Common myeloid progenitor, CD34-positive (primary cell): ENCODE measurements at regions not wholly inside any gene's neighbourhood (a gene's known extent, or its start where the extent isn't known, plus 50 kb on each side); places are given as distances from the start of the nearest gene placed in this dataset.
"Not testable (repeated sequence)": the region's sequence is repeated elsewhere in the genome, so short reads cannot be mapped to it uniquely, and the experiment has no call there.

ENCODE experiments used
- CTCF ChIA-PET: fragments of 350-600 bp; sonication (Branson Sonifier 250); formaldehyde crosslinking; loops from one replicate; lab custom pipeline; 2021; ENCODE audit warnings: antibody characterized with exemption; lab: Charles Lee
- POLR2A ChIA-PET: fragments of 350-600 bp; sonication (Branson Sonifier 250); formaldehyde crosslinking; loops from one replicate; lab custom pipeline; 2021; ENCODE audit warnings: antibody characterized with exemption; lab: Charles Lee
- DNase-seq, 3 donors: peaks; one replicate each; pipeline versions ENCODE4 v3.0.0 to v3.0.0-alpha.2; 2013
- H3K27ac ChIP-seq, 2 experiments: 1 replicate in 1 of 2; 2 replicates in 1 of 2; pipeline ENCODE4 v1.7.0; 2013; ENCODE audit warnings: inconsistent platforms in 2 of 2, low read length in 2 of 2, mild to moderate bottlenecking in 2 of 2, low read depth in 1 of 2, moderate library complexity in 1 of 2; ENCODE audit not compliant: severe bottlenecking in 2 of 2, insufficient read depth in 1 of 2, poor library complexity in 1 of 2
- H3K27me3 ChIP-seq, 5 experiments: replicated peaks in 2 of 5; 1 replicate in 3 of 5; 2 replicates in 2 of 5; pipeline versions ENCODE4 v1.6.1 to v1.7.0; 2013; ENCODE audit warnings: low read length in 4 of 5, mild to moderate bottlenecking in 2 of 5, moderate library complexity in 2 of 5, inconsistent platforms in 1 of 5; ENCODE audit not compliant: insufficient read depth in 5 of 5, control insufficient read depth in 4 of 5
- H3K36me3 ChIP-seq, 4 experiments: 1 replicate in 2 of 4; 2 replicates in 2 of 4; pipeline versions ENCODE4 v1.6.1 to v1.7.0; 2013; ENCODE audit warnings: low read length in 3 of 4, control low read depth in 1 of 4, mild to moderate bottlenecking in 1 of 4; ENCODE audit not compliant: control insufficient read depth in 4 of 4, insufficient read depth in 4 of 4
- H3K4me1 ChIP-seq, 4 experiments: 1 replicate in 3 of 4; 2 replicates in 1 of 4; pipeline versions ENCODE4 v1.6.1 to v1.7.1; 2013; ENCODE audit warnings: low read length in 3 of 4, mild to moderate bottlenecking in 3 of 4, control low read depth in 1 of 4, inconsistent platforms in 1 of 4, moderate library complexity in 1 of 4; ENCODE audit not compliant: control insufficient read depth in 4 of 4, insufficient read depth in 4 of 4; ENCODE audit errors: control extremely low read depth in 1 of 4
- H3K4me3 ChIP-seq, 7 experiments: 1 replicate in 4 of 7; 2 replicates in 3 of 7; pipeline versions ENCODE4 v1.5.1 to v1.7.0; 2013; ENCODE audit warnings: mild to moderate bottlenecking in 7 of 7, low read length in 6 of 7, moderate library complexity in 6 of 7, inconsistent platforms in 2 of 7, low read depth in 2 of 7, control low read depth in 1 of 7; ENCODE audit not compliant: insufficient read depth in 4 of 7, control insufficient read depth in 1 of 7; ENCODE audit errors: extremely low read depth in 1 of 7
- H3K9me3 ChIP-seq, 5 experiments: 1 replicate in 4 of 5; 2 replicates in 1 of 5; pipeline versions ENCODE4 v1.6.1 to v1.7.1; 2013; ENCODE audit warnings: low read length in 4 of 5, mild to moderate bottlenecking in 2 of 5, inconsistent platforms in 1 of 5, low read depth in 1 of 5, moderate library complexity in 1 of 5; ENCODE audit not compliant: control insufficient read depth in 4 of 5, insufficient read depth in 2 of 5; ENCODE audit errors: control extremely low read depth in 1 of 5
- WGBS: methylation state at CpG from one replicate; pipeline ENCODE4 v1.1.5; 2013; ENCODE audit not compliant: insufficient coverage; 5-methylcytosine and 5-hydroxymethylcytosine counted together

- no peaks in the 10 kb centered on the region for H3K4me1 ChIP-seq
- ChIA-PET CTCF (interaction anchor here (0.6 kb wide), 1 partner anchor 10 kb away, joined by 3 read pairs; no protein-coding TSS in a partner anchor), POLR2A (no interaction called here)
- no peak for DNase-seq
- H3K27me3 ChIP-seq, result no peaks in the 10 kb centered on the region
- no peaks in the 10 kb centered on the region for H3K9me3 ChIP-seq
- H3K4me3 ChIP-seq, result no peak overlapping the region
- H3K27ac ChIP-seq, result no peak overlapping the region
- 10% methylated on average over 3 of the region's 5 CpGs for WGBS
- H3K36me3 ChIP-seq, result no peaks in the 10 kb centered on the region
Measured at GRCh38 chr12:42716491-42716891, 126.9 kb upstream of the PRICKLE1 start.

GRCh38 chr12:42713566-42713965 is 124.0 kb upstream of the PRICKLE1 start:
- DNase-seq, H3K9me3 ChIP-seq, H3K4me3 ChIP-seq, H3K27ac ChIP-seq, H3K4me1 ChIP-seq, H3K27me3 ChIP-seq, POLR2A ChIA-PET, H3K36me3 ChIP-seq, CTCF ChIA-PET: not testable (repeated sequence)
- WGBS, result no CpG with 5 or more reads among the region's 3 CpGs

- DNase-seq, result not testable (repeated sequence)
- 86% methylated on average over 6 of the region's 6 CpGs for WGBS
Measured at GRCh38 chr12:42708374-42708773, 118.8 kb upstream of the PRICKLE1 start.

GRCh38 chr12:42707312-42708226 is 118.0 kb upstream of the PRICKLE1 start:
- no peak for DNase-seq
- POLR2A ChIA-PET, result no interaction called here
- Histone ChIP-seq H3K4me1 (peaks cover 0 to 3% (median 0%) of the 10 kb centered on the region in 4 experiments), H3K27ac (no peak overlapping the region), H3K4me3 (no peak overlapping the region), H3K36me3 (no peaks in the 10 kb centered on the region), H3K27me3 (no peaks in the 10 kb centered on the region), H3K9me3 (no peaks in the 10 kb centered on the region)
- WGBS, result 98% methylated on average over 10 of the region's 11 CpGs
- CTCF ChIA-PET, result no interaction called here

More at GRCh38 chr12:42708374-42708773, 118.8 kb upstream of the PRICKLE1 start:
- H3K27me3 ChIP-seq, H3K4me3 ChIP-seq, CTCF ChIA-PET, H3K36me3 ChIP-seq, H3K9me3 ChIP-seq, POLR2A ChIA-PET, H3K4me1 ChIP-seq, H3K27ac ChIP-seq: not testable (repeated sequence)

GRCh38 chr12:42706321-42706720 is 116.8 kb upstream of the PRICKLE1 start:
- Histone ChIP-seq H3K27me3 (no peaks in the 10 kb centered on the region), H3K36me3 (no peaks in the 10 kb centered on the region), H3K4me3 (no peak overlapping the region), H3K9me3 (no peaks in the 10 kb centered on the region), H3K27ac (no peak overlapping the region), H3K4me1 (peaks cover 0 to 3% (median 0%) of the 10 kb centered on the region in 4 experiments)
- ChIA-PET CTCF (interaction anchor here (0.8 kb wide), 1 partner anchor 8 kb away, joined by 3 read pairs; no protein-coding TSS in a partner anchor), POLR2A (no interaction called here)
- WGBS, result no CpG with 5 or more reads among the region's 1 CpG
- no peak for DNase-seq

- ChIA-PET CTCF (no interaction called here), POLR2A (no interaction called here)
- Histone ChIP-seq H3K4me1 (peaks cover 0 to 3% (median 0%) of the 10 kb centered on the region in 4 experiments), H3K4me3 (no peak overlapping the region), H3K36me3 (no peaks in the 10 kb centered on the region), H3K27ac (no peak overlapping the region), H3K27me3 (no peaks in the 10 kb centered on the region), H3K9me3 (no peaks in the 10 kb centered on the region)
- no peak for DNase-seq
- WGBS, result 61% methylated on average over 3 of the region's 4 CpGs
Measured at GRCh38 chr12:42705863-42706262, 116.3 kb upstream of the PRICKLE1 start.

GRCh38 chr12:42704810-42705401 is 115.4 kb upstream of the PRICKLE1 start:
- POLR2A ChIA-PET, result no interaction called here
- Histone ChIP-seq H3K27ac (no peak overlapping the region), H3K9me3 (no peaks in the 10 kb centered on the region), H3K4me1 (peaks cover 0 to 3% (median 0%) of the 10 kb centered on the region in 4 experiments), H3K27me3 (no peaks in the 10 kb centered on the region), H3K4me3 (no peak overlapping the region), H3K36me3 (no peaks in the 10 kb centered on the region)
- 50% methylated on average over 1 of the region's 2 CpGs for WGBS
- CTCF ChIA-PET, result no interaction called here
- DNase-seq, result no peak
